SK-N-SH treated with all-trans-retinoic acid at 6 μM for 48 hours (cell line): ENCODE measurements at regions not wholly inside any gene's neighbourhood (a gene's known extent, or its start where the extent isn't known, plus 50 kb on each side); places are given as distances from the start of the nearest gene placed in this dataset.

Experiments used
- BACH2 ChIP-seq: fragments of 250-450 bp; sonication (Bioruptor Pico); IDR thresholded peaks from 2 replicates; pipeline ENCODE4 v1.9.0; 2021; ENCODE audit warnings: mild to moderate bottlenecking, borderline replicate concordance
- ESRRG ChIP-seq: fragments of 250-450 bp; sonication (Bioruptor Pico); IDR thresholded peaks from 2 replicates; pipeline ENCODE4 v1.6.1; 2021; ENCODE audit warnings: mild to moderate bottlenecking
- GLIS3 ChIP-seq: fragments of 250-450 bp; sonication (Bioruptor Pico); IDR thresholded peaks from 2 replicates; pipeline ENCODE4 v1.5.0; 2020; ENCODE audit warnings: mild to moderate bottlenecking, moderate library complexity
- OSR1 ChIP-seq: fragments of 250-450 bp; sonication (Bioruptor Pico); IDR thresholded peaks from 2 replicates; pipeline ENCODE4 v1.8.0; 2022; ENCODE audit warnings: moderate library complexity, mild to moderate bottlenecking, inconsistent platforms
- PPARA ChIP-seq: fragments of 250-450 bp; sonication (Bioruptor Pico); IDR thresholded peaks from 2 replicates; pipeline ENCODE4 v1.5.0; 2020; ENCODE audit warnings: mild to moderate bottlenecking, borderline replicate concordance
- RARB ChIP-seq: fragments of 250-450 bp; sonication (Bioruptor Pico); IDR thresholded peaks from 2 replicates; pipeline ENCODE4 v1.8.0; 2021; ENCODE audit warnings: mild to moderate bottlenecking, moderate library complexity
- TCF4 ChIP-seq: fragments of 250-450 bp; sonication (Bioruptor Pico); IDR thresholded peaks from 2 replicates; pipeline ENCODE4 v1.8.0; 2021; ENCODE audit warnings: mild to moderate bottlenecking, moderate library complexity, borderline replicate concordance
- TOX ChIP-seq: fragments of 250-450 bp; sonication (Bioruptor Pico); IDR thresholded peaks from 2 replicates; pipeline ENCODE4 v1.8.0; 2021; ENCODE audit warnings: mild to moderate bottlenecking, moderate library complexity, borderline replicate concordance
- ZC3H10 ChIP-seq: fragments of 250-450 bp; sonication (Bioruptor Pico); IDR thresholded peaks from 2 replicates; pipeline ENCODE4 v1.5.1; 2021; ENCODE audit warnings: mild to moderate bottlenecking, moderate library complexity
- ZFP3 ChIP-seq: fragments of 250-450 bp; sonication (Bioruptor Pico); IDR thresholded peaks from 2 replicates; pipeline ENCODE4 v1.5.0; 2020; ENCODE audit warnings: mild to moderate bottlenecking, moderate library complexity
- ZFP30 ChIP-seq: fragments of 450-650 bp; formaldehyde crosslinking; IDR thresholded peaks from 2 replicates; pipeline ENCODE4 v1.5.0; 2022; ENCODE audit warnings: mild to moderate bottlenecking, moderate library complexity
- ZNF70 ChIP-seq: fragments of 450-650 bp; formaldehyde crosslinking; IDR thresholded peaks from 2 replicates; pipeline ENCODE4 v1.5.0; 2020; ENCODE audit warnings: mild to moderate bottlenecking, moderate library complexity
- TF ChIP-seq, protein P1 (sequence below): fragments of 250-450 bp; sonication (Bioruptor Pico); IDR thresholded peaks from 2 replicates; pipeline ENCODE4 v1.8.0; 2020; ENCODE audit warnings: mild to moderate bottlenecking, moderate library complexity, borderline replicate concordance
- TF ChIP-seq, protein P2 (sequence below): fragments of 250-450 bp; sonication (Bioruptor Pico); IDR thresholded peaks from 2 replicates; pipeline ENCODE4 v1.8.0; 2021; ENCODE audit warnings: low read depth, mild to moderate bottlenecking, moderate library complexity, borderline replicate concordance

DNA sequence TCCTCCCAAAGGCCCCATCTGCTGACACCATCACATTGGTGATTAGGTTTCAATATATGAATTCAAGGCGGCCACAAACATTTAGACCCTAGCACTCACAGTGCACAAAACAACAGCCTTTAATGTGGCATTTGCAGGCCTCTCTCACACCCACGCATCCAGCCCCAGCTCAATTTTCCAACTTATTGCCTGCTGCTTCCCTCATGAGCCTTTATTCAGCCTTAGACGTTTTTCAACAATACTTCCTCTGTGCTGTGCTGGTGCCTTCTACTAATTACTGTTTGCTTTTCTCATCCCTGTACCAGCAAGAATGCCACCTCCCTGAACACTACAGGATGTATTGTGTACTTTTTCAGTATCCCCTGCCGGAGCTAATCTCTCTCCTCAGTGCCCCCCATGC, 334.6 kb downstream of the GABRB3 start:
- no peak for TF ChIP-seq RARB (CRISPR knock-in tag)
- no peak for TF ChIP-seq TOX (CRISPR knock-in tag)
- TF ChIP-seq ZC3H10: no peak
- no peak for TF ChIP-seq BACH2 (CRISPR knock-in tag)
- no peak for TF ChIP-seq ZFP3 (CRISPR knock-in tag)
- TF ChIP-seq ZFP30: no peak
- no peak for TF ChIP-seq ZNF70 (CRISPR knock-in tag)
- no peak for TF ChIP-seq TCF4 (CRISPR knock-in tag)
- TF ChIP-seq, protein P1, sequence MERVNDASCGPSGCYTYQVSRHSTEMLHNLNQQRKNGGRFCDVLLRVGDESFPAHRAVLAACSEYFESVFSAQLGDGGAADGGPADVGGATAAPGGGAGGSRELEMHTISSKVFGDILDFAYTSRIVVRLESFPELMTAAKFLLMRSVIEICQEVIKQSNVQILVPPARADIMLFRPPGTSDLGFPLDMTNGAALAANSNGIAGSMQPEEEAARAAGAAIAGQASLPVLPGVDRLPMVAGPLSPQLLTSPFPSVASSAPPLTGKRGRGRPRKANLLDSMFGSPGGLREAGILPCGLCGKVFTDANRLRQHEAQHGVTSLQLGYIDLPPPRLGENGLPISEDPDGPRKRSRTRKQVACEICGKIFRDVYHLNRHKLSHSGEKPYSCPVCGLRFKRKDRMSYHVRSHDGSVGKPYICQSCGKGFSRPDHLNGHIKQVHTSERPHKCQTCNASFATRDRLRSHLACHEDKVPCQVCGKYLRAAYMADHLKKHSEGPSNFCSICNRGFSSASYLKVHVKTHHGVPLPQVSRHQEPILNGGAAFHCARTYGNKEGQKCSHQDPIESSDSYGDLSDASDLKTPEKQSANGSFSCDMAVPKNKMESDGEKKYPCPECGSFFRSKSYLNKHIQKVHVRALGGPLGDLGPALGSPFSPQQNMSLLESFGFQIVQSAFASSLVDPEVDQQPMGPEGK (CRISPR knock-in tag): no peak
- TF ChIP-seq, protein P2, sequence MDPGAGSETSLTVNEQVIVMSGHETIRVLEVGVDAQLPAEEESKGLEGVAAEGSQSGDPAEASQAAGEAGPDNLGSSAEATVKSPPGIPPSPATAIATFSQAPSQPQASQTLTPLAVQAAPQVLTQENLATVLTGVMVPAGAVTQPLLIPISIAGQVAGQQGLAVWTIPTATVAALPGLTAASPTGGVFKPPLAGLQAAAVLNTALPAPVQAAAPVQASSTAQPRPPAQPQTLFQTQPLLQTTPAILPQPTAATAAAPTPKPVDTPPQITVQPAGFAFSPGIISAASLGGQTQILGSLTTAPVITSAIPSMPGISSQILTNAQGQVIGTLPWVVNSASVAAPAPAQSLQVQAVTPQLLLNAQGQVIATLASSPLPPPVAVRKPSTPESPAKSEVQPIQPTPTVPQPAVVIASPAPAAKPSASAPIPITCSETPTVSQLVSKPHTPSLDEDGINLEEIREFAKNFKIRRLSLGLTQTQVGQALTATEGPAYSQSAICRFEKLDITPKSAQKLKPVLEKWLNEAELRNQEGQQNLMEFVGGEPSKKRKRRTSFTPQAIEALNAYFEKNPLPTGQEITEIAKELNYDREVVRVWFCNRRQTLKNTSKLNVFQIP (CRISPR knock-in tag): no peak
- TF ChIP-seq GLIS3: no peak
- no peak for TF ChIP-seq ESRRG (CRISPR knock-in tag)
- TF ChIP-seq PPARA: no peak
- no peak for TF ChIP-seq OSR1 (CRISPR knock-in tag)
